Hepatocyte (in vitro differentiated cells): ENCODE measurements at regions not wholly inside any gene's neighbourhood (a gene's known extent, or its start where the extent isn't known, plus 50 kb on each side); places are given as distances from the start of the nearest gene placed in this dataset.
"Not testable (repeated sequence)": the region's sequence is repeated elsewhere in the genome, so short reads cannot be mapped to it uniquely, and the experiment has no call there.

Experiments
- DNase-seq: peaks from one replicate; pipeline ENCODE4 v3.0.0-alpha.2; 2016; ENCODE audit warnings: low spot score
- H2AFZ ChIP-seq: fragments of 200-600 bp; sonication (generic); 2 replicates; pipeline ENCODE4 v1.6.0; 2016; ENCODE audit warnings: antibody characterized with exemption, mild to moderate bottlenecking
- H3K27ac ChIP-seq: fragments of 200-600 bp; sonication (generic); 2 replicates; pipeline ENCODE4 v1.5.1; 2016; ENCODE audit warnings: mild to moderate bottlenecking
- H3K27me3 ChIP-seq: fragments of 200-600 bp; sonication (generic); 2 replicates; pipeline ENCODE4 v1.6.1; 2016
- H3K36me3 ChIP-seq: fragments of 200-600 bp; sonication (generic); replicated peaks from 2 replicates; pipeline ENCODE4 v1.5.1; 2016; ENCODE audit warnings: low read depth; ENCODE audit not compliant: insufficient read depth
- H3K4me1 ChIP-seq: fragments of 200-600 bp; sonication (generic); 2 replicates; pipeline ENCODE4 v1.5.1; 2016; ENCODE audit warnings: mild to moderate bottlenecking, moderate library complexity; ENCODE audit not compliant: insufficient read depth
- H3K4me2 ChIP-seq: fragments of 200-600 bp; sonication (generic); 2 replicates; pipeline ENCODE4 v1.6.0; 2016
- H3K4me3 ChIP-seq: fragments of 200-600 bp; sonication (generic); 2 replicates; pipeline ENCODE4 v1.5.1; 2016; ENCODE audit warnings: mild to moderate bottlenecking
- H3K79me2 ChIP-seq: fragments of 200-600 bp; sonication (generic); 2 replicates; pipeline ENCODE4 v1.6.0; 2017; ENCODE audit warnings: mild to moderate bottlenecking
- H3K9me2 ChIP-seq: fragments of 200-600 bp; sonication (generic); replicated peaks from 2 replicates; pipeline ENCODE4 v1.6.0; 2017; ENCODE audit warnings: mild to moderate bottlenecking; ENCODE audit not compliant: insufficient read depth
- H3K9me3 ChIP-seq: fragments of 200-600 bp; sonication (generic); 2 replicates; pipeline ENCODE4 v1.5.1; 2016; ENCODE audit warnings: low read depth, mild to moderate bottlenecking
- H4K20me1 ChIP-seq: fragments of 200-600 bp; sonication (generic); 2 replicates; pipeline ENCODE4 v1.6.0; 2016; ENCODE audit warnings: mild to moderate bottlenecking; ENCODE audit not compliant: insufficient read depth, poor library complexity, severe bottlenecking
- CTCF ChIP-seq: fragments of 200-600 bp; sonication (generic); IDR thresholded peaks from 2 replicates; pipeline ENCODE4 v1.5.1; 2016; ENCODE audit warnings: antibody characterized with exemption, mild to moderate bottlenecking; ENCODE audit not compliant: poor library complexity
- EZH2 ChIP-seq: fragments of 200-600 bp; sonication (generic); IDR thresholded peaks from 2 replicates; pipeline ENCODE4 v1.6.1; 2016; ENCODE audit warnings: antibody characterized with exemption, mild to moderate bottlenecking, borderline replicate concordance
- EZH2phosphoT487 ChIP-seq: fragments of 200-600 bp; sonication (generic); IDR thresholded peaks from one replicate; pipeline ENCODE4 v1.6.1; 2018; ENCODE audit warnings: antibody characterized with exemption, mild to moderate bottlenecking, low read depth, moderate library complexity; ENCODE audit not compliant: unreplicated experiment, severe bottlenecking
- WGBS: methylation state at CpG from one replicate; pipeline ENCODE4 v1.1.6; 2016; ENCODE audit warnings: low lambda C conversion rate; ENCODE audit errors: missing lambda C conversion rate; 5-methylcytosine and 5-hydroxymethylcytosine counted together

- DNase-seq = no peak
These were observed 380.0 kb upstream of the SGCG start for GRCh38 chr13:22800526-22801401.

GRCh38 chr13:22801402-22802003 lies 379.3 kb upstream of the SGCG start:
- Histone ChIP-seq H3K9me3 (no peaks in the 10 kb centered on the region), H2AFZ (no peak overlapping the region), H3K4me2 (no peak overlapping the region), H3K4me1 (no peaks in the 10 kb centered on the region), H3K27me3 (no peaks in the 10 kb centered on the region), H3K9me2 (no peaks in the 10 kb centered on the region), H3K4me3 (no peak overlapping the region), H3K27ac (no peak overlapping the region), H3K36me3 (no peaks in the 10 kb centered on the region), H3K79me2 (no peaks in the 10 kb centered on the region), H4K20me1 (no peaks in the 10 kb centered on the region)
- peak; percentile 15 for DNase-seq
- TF ChIP-seq EZH2 (no peak), CTCF (peak; percentile 68), EZH2phosphoT487 (no peak)
- WGBS = 47% methylated on average over 3 of the region's 3 CpGs

More at GRCh38 chr13:22800526-22801401, 380.0 kb upstream of the SGCG start:
- Histone ChIP-seq H3K27ac (no peak overlapping the region), H3K4me1 (no peaks in the 10 kb centered on the region), H3K9me2 (no peaks in the 10 kb centered on the region), H4K20me1 (no peaks in the 10 kb centered on the region), H3K27me3 (no peaks in the 10 kb centered on the region), H3K4me3 (no peak overlapping the region), H3K4me2 (no peak overlapping the region), H3K9me3 (no peaks in the 10 kb centered on the region), H3K36me3 (no peaks in the 10 kb centered on the region), H2AFZ (no peak overlapping the region), H3K79me2 (no peaks in the 10 kb centered on the region)
- no peak for TF ChIP-seq EZH2phosphoT487
- TF ChIP-seq CTCF = no peak
- TF ChIP-seq EZH2 = no peak
- 91% methylated on average over 5 of the region's 5 CpGs for WGBS

- Histone ChIP-seq H3K4me1 (peaks cover 8% of the 10 kb centered on the region), H3K4me2 (peak overlapping the region; percentile 70), H3K9me3 (no peaks in the 10 kb centered on the region), H3K36me3 (no peaks in the 10 kb centered on the region), H3K79me2 (no peaks in the 10 kb centered on the region), H4K20me1 (no peaks in the 10 kb centered on the region), H3K27me3 (no peaks in the 10 kb centered on the region), H3K4me3 (no peak overlapping the region), H3K9me2 (no peaks in the 10 kb centered on the region), H3K27ac (peak overlapping the region; percentile 67), H2AFZ (peak overlapping the region; percentile 58)
- TF ChIP-seq EZH2 (no peak), CTCF (no peak), EZH2phosphoT487 (no peak)
- WGBS = 29% methylated on average over 3 of the region's 3 CpGs
- DNase-seq = peak; percentile 7
These were observed 368.0 kb upstream of the SGCG start for GRCh38 chr13:22812793-22813192.

- not testable (repeated sequence) for H3K9me2 ChIP-seq, DNase-seq, H3K4me1 ChIP-seq, H3K27me3 ChIP-seq, H4K20me1 ChIP-seq, H3K36me3 ChIP-seq, H3K79me2 ChIP-seq, H3K4me3 ChIP-seq, H3K9me3 ChIP-seq
- WGBS = 12% methylated on average over 21 of the region's 21 CpGs
- H3K27ac ChIP-seq = peak overlapping the region; percentile 67
- peak overlapping the region; percentile 70 for H3K4me2 ChIP-seq
- H2AFZ ChIP-seq = peak overlapping the region; percentile 58
These were observed 367.0 kb upstream of the SGCG start for GRCh38 chr13:22813531-22814377.

GRCh38 chr13:22814433-22814832 lies 366.3 kb upstream of the SGCG start:
- Histone ChIP-seq H3K27ac (peak overlapping the region; percentile 75), H2AFZ (peak overlapping the region; percentile 47), H3K4me2 (peak overlapping the region; percentile 17)
- H3K9me3 ChIP-seq, H4K20me1 ChIP-seq, H3K9me2 ChIP-seq, H3K27me3 ChIP-seq, H3K79me2 ChIP-seq, H3K4me3 ChIP-seq, DNase-seq, H3K36me3 ChIP-seq, H3K4me1 ChIP-seq: not testable (repeated sequence)
- whole genome bisulfite sequencing = 57% methylated on average over 8 of the region's 8 CpGs
